CD4-positive, alpha-beta T cell treated with Interleukin-2 at 100 ng/mL for 4 hours (primary cell): ENCODE measurements at regions not wholly inside any gene's neighbourhood (a gene's known extent, or its start where the extent isn't known, plus 50 kb on each side); places are given as distances from the start of the nearest gene placed in this dataset.

Experiments used
- DNase-seq: peaks from one replicate; pipeline ENCODE4 v3.0.0-alpha.2; 2020; ENCODE audit warnings: low spot score

DNA sequence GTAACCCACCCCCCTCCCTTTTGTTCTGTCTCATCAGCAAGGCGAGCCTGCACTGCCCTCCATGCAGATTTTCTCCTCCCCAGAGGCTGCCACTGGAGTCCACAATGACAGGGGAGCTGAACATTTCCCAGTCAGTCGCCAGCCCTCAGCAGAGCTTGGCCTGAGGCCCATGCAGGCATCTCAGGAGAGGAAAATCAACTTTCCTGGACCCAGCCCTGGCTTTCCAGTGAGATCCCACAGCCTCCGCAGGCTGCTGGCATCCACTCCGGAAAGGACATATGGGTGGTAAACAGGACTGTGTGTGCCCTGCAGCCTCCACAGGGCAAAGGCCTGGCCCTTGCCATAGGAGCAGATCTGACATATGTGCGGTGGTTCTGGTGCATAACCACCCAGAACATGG lies 253.8 kb downstream of the TNS1 start:
- DNase-seq, result no peak

DNA sequence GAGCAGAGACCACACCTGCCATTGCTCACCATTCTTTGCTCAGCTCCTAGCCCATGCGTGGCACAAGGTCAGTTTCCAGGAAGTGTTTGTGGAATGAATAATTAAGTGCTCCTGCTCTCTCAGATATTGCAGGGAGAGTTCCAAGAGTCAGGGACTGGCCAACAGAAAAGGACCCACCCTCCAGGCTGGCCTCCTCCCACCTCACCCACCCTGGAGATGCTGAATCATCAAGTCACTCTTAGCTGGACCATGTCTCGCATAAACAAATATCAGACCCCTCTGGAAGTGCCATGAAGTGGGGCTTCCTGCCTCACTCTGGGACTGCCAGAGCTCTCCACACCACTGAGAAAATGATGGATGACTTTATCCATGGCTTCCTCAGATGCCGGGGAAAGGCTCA lies 256.0 kb downstream of the TNS1 start:
- no peak for DNase-seq

DNA sequence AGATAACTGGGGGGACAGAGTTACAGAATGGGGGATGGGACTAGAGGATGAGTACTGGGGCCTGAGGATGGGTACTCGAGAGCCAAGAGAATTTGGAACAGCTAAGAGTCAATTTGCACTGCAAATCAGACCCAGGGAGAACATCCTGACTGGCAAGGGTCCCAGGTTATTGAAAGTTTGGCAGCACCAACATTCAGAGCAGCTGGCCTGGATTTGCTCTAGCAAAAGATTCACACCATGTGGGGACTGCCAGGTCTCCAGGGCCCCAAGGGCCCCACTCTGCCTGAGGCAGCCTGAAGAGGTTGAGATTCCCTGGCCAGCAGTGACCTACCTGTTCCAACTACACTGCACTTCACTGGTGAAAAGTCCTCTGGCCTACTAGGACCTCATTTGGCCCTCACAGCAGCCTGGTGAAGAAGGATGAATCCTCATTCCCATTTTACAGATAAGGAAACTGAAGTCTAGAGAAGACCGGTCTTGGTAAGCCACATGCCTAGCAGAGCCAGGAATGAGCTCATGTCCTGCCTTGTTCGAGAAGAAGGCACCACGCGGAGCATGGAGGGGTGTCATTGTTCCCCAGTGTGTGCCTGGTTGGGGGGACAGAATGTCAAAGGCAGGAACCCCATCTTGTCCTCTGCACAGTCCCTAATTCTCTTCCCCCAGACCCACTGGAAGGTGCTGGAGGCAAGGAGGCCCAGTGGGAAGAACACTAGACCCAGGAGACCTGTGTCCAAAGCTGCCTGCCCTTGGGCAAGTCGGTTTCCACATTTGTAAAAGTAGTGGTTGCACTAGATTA lies 258.6 kb downstream of the TNS1 start:
- no peak for DNase-seq

DNA sequence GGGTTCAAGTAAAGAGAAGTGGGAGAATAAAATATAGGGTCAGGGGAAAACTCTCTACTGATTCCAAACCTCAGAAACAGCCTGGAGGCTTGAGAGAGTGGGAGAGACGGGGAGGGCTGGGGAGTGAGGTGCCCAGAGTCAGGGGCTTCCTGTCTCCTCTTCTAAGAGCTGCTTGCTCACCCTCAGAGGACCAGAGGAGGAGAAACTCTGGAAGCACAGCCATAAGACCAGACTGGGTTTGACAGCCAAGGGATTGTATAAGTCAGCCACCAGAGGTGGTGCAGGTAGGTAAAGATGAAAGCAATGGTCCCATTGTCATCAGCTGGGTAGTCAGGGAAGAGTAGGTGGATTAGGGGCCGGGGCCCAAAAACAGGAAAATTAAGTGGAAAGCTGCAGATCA lies 259.4 kb downstream of the TNS1 start:
- DNase-seq, result no peak

DNA sequence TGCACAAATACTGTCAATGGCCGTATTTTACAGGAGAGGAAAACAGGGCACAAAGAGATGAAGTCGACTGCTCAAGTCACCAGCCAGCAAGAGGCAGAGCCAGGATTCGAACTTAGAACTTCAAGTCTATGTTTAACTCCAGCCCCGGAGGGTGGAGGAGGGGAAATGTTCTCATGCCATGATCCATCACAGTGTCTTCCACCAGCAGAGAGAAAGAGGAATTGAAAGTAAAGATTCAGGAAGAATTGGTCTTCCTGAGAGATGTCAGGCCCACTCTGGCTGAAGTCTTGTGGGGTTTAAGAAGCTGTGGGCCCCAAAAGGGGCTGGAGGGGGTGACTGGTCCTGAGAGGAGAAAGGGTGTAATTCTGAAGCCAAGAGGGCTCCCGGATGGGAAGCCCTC lies 260.0 kb downstream of the TNS1 start:
- DNase-seq, result no peak

DNA sequence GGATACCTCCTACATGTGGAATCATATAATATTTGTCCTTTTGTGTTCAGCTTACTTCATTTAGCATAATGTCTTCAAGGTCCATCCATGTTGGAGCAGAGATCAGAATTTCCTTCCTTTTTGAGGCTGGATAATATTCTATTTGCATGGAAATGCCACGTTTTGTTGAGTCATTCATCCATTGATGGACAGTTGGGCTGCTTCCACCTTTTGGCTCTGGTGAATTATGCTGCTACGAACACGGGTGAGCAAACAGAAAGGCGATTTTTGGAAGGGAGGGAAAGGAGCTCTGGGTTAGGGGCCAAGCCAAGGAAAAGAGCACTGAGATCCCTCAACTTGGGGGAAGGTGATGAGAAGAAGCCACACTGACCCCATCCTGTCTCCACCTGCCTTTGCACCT lies 260.5 kb downstream of the TNS1 start:
- no peak for DNase-seq

DNA sequence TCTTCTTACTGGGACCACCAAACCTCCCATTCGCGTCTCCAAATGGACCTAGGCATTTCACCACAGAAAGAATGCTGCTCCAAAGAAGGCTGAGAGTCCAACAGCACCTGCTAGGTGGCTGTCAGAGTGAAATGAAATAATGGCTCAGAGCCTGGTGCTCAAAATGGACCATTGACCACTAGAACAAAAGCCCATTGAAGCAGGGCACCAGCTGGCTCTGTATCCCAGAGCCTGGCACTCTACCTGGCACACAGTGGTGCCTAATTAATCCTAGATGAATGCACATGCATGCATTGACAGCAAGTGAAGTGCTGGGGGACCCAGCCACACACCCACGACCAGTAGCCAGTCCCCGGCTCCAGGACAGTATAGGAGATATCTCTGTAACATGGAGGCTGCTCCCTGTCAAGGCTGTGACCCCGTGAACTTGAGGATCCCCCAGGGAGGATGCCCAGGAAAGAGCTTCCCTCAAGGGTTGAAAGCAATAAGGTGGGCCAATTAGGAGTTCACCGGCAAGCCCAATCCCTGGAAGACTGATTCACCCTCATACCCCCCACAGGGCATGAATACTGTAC lies 261.3 kb downstream of the TNS1 start:
- DNase-seq, result no peak

DNA sequence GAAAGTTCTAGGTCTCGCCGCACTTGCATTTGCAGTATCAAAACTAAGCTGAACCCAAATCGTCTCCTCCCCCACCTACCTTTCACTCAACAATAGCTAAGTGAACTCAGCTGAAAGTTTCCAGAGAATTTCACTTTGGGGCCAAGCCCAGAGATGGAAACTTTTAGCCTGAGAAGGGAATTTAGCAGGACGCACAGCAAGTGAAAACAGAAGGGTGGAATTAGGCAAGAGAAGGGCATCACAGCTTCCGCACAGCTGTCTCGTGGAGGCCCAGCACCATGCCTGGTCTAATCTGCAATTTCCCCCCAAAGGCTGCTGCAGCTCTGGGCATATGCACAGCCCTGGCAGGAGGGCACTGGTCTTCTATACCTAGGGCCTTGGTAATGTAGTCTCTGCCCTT lies 262.0 kb downstream of the TNS1 start:
- no peak for DNase-seq

DNA sequence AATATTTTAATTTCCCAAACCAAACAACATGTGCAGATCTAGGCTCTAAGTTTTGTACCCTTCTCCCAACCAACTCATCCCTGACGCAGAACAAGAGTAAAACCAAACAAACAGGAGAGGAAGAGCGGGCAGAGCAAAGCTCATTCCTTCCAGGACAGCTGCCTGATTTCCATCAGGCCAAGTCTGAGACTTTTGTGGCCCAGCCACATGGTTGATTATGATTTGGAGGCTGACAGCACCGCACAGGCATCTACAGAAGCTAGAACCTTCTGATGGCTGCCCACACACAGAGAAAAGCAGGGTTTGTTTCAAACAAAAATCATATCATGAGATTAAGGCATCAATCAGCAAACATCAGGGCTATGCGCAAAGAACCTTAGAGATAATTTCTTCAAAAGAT lies 262.6 kb downstream of the TNS1 start:
- DNase-seq, result no peak

DNA sequence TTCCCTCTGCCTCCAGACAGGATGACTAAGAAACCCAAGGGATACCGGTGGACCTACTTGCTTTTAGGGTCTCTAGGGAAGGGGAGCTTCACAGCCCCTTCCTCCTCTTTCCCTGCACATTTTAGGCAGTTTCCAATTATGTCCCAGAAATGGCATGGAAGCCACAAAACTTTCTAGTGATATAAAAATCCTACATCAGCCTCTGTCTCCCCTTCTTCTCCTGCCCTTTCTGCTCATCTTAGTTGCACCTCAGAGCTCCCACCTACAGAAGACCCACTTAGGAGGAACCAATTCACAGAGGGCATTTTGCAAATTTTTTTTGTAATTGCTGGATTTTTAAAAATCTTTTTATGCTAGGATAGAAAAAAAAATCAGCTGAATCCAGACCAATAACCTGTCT lies 263.1 kb downstream of the TNS1 start:
- no peak for DNase-seq

DNA sequence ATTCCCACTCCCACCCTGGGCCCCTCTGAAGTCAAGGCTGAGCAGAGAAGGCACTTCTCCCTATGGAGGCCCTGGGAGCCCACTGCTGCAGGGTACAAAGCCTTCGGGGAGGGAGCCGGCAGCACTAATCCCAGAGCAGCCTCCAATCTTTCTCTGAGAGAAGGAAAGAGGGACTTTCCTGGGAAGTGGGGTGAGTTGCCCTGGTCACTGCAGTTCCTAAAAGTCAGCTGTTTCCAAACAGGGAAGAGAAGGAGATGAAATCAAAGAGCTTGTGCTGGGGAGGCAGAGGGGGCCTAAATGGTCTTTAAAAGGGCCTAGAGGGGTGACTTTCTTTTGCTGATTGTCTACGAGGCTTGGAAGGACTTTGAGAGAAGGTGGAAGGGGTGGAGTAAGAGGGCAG lies 264.7 kb downstream of the TNS1 start:
- no peak for DNase-seq

DNA sequence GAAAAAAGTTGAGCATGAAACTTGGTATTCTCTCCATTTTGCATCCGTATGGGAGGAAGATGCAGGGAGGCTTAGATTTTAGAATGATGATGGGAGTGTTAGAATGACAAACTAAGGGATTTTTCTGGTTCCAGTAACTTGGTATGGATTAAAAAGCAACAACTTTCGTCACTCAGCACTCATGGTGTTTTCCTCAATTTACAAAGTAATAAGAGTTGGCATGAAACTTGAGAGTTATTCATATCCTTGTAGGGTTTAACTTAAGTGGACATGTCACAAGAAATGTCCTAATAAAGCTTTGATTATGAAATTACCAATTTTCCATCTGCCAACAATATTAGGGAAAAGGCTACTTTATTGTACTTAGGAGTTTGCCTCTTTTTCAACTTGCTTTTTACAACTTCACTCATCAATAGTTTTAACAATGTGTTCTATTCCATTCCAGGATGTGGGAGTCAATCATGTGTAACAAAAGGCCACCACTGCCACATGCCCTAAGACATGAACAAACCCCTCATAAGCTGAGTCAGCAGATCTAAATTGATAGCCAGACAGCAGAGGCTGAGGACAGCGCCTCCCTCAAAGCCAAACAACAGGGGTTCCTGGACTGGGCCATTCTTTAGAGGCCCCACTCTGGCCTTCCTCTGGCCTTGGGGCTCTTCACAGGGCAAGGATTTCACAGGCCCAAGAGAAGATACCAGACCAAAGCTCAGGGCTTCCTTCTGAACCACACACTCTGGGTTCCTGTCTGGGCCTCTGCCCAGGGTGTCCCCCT lies 265.8 kb downstream of the TNS1 start:
- DNase-seq, result no peak

DNA sequence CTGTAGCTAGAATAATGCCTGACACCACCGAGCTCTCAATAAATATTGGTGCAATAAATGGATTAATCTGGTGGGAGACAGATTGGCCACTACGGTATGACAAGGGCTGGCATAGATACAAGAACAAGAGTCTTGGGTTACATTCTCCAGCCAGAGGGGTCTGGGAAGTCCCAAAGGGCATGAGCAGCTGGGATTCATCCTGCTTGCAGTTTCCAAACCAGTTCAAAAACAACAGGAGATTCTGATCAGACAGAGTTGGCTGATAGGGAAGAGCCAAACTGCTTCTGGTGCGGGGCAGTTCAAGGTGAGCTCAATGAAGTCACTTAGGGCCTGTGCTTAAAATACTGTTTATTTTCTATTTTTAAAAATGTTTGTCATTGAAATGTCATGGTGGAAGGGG lies 266.9 kb downstream of the TNS1 start:
- DNase-seq, result no peak

DNA sequence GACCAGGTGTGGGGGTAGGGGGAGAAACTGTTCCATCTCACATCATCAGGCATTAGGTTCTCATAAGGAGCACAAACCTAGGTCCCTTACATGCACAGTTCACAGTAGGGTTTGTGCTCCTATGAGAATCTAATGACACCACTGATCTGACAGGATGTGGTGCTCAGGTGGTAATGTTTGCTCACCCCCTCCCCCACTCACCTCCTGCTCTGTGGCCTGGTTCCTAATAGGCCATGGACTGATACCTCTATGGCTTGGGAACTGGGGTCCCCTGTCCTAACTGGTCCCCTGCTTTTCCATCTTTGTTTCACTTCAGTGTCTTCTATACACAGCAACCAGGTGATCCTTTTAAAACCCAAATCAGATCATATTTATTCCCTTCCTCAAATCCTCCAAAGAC lies 267.8 kb downstream of the TNS1 start:
- no peak for DNase-seq

DNA sequence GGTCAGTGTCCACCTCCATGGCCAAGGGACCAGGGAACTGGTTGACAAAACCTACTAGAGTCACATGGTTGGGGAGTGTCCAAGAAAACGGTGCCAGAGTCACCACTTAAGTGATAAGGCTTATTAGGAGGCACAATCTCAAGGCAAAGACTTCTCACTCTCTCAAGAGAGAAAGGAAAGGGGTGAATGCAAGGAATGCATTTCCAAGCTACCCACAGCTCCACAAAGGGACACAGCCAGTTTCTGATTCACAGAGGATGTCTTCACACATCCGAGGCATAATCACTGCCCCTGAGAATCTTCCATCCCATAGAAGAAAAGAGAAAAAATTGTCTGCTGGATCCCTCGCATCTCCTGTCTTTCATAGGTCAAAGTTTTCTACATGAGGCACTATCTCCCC lies 269.3 kb downstream of the TNS1 start:
- DNase-seq, result no peak

DNA sequence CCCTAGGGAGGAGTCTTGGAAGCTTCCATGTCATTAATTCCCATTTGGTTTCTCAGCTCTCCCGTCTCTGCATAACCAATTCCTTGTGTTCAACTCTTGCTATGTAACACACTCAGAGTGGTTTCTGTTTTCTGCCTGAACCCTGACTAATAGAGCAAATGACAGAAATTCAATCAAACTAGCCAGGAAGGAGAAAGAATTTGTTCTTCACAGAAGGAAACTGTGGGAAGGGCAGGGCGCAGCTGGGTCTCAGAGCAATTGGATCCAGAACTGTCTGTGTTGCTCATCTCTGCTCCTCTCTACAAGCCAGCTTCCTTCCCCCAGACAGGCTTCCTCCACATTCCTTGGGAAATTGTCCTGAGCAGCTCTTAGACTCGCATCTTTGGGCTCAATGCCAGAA lies 269.8 kb downstream of the TNS1 start:
- DNase-seq, result no peak

DNA sequence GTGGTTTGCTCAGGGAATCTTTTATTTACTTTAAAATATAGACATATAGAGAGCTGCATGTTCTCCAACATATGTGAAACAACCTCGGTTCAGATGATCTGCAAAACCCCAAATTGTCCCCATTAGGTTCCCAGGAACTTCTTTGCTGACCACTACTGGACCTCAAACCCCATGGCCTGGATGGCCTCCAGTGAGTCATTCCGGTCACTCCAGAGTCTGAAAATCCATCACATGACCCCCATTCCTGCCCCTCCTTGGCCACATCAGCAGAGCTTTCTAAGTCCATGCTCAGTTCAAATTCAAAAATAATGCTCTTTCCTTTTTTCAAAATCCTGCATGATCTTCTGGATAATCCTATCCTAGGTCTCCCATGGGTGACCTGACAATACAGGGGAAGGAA lies 271.0 kb downstream of the TNS1 start:
- no peak for DNase-seq

DNA sequence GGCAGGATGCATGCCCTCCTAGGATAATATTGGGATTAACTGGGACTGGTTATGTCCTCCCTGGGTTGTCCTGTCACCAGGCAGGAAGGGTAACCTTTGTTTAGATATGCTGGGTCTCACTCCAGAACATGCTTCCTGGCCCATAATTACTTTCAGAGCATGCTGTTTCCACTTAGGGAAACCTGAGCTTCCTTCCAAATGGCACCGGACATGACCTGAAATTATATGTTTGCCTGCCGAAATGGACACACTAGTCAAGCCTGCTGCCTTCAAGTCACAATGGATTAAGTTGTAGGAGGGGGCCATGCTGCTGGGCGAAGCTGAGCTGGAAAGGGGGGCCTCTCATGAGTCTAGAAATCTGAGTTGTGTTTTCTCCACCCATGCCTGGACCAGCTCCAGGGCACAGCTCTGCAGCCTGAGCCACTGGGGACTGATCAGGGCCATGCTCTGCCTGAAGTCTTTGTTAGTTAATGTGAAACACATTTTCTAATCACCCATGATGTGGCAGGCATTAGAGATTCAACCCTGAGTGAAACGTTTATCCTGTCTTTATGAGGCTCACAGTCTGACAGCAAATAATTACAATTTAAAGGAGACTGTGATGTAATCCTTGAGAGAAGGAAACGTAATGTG lies 273.3 kb downstream of the TNS1 start:
- DNase-seq, result no peak

DNA sequence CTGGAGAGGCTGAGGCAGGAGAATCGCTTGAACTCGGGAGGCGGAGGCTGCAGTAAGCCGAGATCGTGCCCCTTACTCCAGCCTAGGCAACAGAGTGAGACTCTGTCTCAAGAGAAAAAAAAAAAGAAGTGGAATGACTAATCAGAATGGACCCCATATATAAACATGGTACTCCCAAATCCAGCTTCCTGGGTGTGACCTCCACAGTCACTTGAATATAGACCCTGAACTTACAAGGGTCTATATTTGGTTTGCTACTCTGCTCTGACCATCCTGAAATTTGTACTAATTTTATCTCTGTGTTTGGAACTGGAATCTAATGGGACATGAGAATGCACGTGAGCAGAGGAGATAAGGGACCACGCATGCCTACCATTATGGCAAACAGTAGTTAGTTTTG lies 275.0 kb downstream of the TNS1 start:
- DNase-seq, result no peak

DNA sequence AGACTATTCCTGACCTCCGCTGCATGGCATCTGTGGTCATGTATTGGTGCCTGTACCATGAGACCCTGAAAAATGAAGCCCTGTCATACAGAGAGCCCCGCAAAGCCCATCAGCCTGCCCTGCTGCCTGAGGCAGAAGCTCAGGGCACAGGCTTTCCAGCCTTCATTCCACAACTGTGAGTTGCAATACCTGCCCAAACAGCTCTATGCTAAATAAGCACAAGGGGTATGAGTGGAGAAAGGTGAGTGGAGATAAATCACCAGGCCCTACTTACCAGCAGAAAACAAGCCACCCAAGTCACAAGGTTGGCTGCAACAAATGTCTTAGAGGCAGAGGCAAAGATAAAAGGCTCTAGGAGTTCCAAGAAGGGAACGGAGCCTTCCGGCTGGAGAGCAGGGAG lies 277.4 kb downstream of the TNS1 start:
- DNase-seq, result no peak

DNA sequence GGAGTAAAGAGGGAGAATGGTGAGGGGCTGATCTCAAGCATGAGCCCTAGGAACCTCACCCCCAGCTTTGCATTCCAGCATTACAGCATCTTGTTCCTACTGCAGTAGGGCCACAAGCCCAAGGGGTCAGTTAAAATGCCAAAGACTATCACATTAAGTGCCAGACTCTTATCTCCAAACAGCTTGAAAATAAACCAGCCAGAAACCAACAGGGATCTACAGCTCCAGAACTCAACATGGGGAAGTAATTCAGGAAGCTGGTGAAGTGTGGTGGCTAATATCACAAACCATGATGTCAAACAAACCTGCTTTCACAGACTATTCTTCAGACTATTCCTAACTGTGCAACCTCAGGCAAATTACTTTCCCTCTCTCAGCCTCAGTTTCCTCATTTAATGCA lies 278.3 kb downstream of the TNS1 start:
- DNase-seq, result no peak

DNA sequence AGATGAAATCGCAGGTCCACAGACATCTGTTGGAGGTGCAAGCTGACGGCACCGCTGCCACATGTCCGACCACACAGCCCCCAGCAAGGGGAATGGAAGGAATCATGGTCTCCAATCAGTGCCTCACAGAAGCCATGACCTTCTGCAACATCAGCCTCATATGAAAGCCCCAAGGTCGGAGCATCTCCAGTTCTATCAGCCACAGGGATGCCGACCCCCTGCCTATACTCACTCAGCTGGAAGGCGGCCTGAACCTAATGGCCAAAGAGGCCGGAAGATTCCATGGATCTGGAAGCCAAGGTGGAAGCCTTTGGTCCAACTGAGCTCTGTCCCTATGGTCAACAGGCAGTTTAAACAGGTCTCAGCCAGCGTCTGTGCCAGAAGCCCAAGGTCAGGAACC lies 278.8 kb downstream of the TNS1 start:
- DNase-seq, result no peak

DNA sequence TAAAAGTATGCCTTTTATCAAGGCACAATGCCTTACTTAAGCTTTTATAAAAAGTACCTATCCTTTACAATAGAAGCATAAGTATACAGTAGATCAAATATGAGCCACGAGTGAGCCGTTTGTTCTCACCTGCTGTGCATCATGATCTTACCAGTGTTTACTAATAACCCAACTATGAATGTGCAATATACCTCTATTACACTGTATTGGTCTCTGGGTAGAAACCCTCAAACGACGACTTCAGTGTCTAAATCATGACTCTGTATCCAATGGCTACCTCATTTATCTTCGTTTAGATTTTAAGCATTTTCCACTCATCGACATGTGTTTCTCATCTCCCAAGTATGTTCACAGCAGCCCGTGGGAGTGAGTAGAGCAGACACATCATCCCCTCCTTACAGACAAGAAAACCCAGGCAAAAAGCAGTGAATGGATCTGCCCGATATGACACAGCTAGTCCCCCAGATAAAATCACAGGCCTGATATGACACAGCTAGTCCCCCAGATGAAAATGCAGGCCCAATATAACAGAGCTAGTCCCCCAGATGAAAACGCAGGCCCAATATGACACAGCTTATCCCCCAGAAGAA lies 279.8 kb downstream of the TNS1 start:
- no peak for DNase-seq
